ENCODE measurements at regions not wholly inside any gene's neighbourhood (a gene's known extent, or its start where the extent isn't known, plus 50 kb on each side); places are given as distances from the start of the nearest gene placed in this dataset.
A peak's percentile ranks its signal among the peaks of the same experiment; 100 is the strongest.

GRCh38 chr2:105617631-105618350, 126.9 kb upstream of the NCK2 start:
- no peak for DNase-seq

- DNase-seq: no peak
Observed at GRCh38 chr2:105615305-105615704, 129.4 kb upstream of the NCK2 start.

DNA sequence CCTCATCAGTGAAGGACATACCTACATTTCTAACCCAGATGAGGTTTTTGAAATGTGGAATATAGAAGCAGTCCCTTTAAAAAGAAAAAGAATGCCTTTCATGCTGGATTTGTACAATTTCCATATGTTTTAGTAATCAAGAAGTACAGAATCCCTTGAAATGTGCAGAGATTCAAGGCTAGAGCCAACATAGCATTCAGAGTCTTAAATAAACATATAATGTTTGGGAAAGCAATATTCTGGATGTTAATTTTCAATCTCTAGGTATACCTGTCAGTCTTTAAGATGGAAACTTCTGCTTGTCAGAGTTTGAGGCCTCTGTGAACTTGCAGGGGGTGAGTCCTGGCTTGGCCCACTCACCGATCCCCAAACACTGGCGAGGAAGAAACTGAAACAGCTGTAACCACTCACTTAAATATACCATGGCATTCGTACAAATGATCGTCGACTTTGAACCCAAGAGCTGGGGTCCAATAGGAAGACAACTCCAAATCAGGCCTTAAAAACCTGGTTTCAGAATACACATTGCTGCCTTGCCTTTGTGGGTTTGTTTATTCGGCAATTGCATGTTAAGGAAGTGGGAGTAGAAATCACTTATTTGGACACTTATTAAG, 132.8 kb upstream of the NCK2 start:
- no peak for DNase-seq

GRCh38 chr2:105611333-105611637, 133.4 kb upstream of the NCK2 start:
- no peak for DNase-seq

- no peak for DNase-seq
Observed at GRCh38 chr2:105610576-105611332, 134.0 kb upstream of the NCK2 start.

DNA sequence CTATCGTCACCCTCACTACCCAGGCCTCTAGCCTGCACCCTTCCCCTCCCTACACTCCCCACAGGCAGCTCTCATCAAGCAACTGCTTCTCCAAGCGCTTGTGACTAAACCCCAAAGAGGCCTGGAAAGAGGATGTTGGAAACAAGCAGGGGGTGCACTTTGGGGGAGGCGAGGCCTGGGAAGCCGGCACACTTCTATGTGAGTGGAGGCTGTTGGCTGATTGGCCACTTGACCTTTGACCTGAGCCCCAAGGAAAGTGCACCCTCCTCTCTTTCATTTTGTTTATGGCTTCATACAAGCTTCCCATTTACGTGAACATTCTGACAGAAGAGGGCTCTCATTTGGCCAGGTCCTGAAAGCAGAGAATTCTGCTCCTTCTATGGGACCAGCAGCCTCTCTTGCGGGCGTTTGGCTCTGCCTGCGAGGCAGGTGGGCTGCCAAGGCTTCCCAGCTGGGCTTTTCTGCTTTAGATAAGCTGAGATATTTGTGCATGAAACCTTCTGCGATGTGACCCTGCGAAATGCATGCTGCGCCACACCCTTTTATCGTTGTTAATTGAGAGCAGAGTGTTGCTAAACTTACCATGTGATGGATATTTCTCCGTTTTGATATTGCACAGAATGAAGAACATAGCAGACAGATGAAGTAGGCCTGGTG, 134.8 kb upstream of the NCK2 start:
- DNase-seq: no peak

DNA sequence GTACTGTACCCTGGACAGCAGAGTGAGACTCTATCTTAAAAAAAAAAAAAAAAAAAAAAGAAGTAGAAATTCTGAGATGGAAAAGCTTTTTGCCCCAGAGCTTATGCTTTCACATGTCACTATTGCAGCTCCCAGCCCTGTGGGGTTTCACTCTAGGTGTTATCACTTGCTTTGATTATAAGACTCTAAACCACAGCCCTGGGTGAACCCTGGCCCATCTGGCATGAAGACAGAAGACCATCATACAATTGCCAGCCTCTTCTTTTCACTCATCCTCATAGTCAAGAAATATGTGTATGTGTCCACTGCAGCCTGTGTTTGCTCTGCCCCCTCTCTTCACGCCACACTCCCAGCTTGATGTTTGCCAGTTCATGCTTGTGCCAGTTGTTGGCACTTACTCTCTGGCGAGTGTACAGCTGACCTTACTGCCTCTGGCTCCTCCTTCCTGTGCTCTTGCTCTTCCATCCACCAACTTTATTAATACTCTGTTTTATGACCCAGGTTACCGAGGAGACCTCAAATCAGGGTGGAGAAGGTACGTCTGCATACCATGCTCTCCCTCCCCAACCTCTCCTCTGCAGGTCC, 136.7 kb upstream of the NCK2 start:
- no peak for DNase-seq

GRCh38 chr2:105606081-105606480, 138.6 kb upstream of the NCK2 start:
- no peak for DNase-seq

DNA sequence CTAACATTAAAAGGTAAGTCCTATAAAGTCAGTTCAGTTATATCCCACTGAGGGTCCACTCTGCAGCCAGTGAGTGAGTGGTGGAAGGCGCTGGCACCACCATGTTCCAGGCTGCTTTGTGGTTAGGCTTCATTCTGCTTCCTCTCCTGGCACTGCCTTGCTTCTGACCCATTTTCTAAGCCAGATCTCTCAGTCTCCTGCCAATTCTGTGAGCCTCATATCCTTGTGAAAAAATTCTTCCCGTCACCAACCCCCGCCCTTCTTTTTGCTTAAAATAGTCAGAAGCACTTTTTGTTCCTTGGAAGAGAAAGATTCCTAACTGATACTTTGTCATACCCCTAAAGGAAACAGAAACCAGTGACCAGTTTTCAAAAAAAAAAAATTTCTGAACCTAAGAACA, 139.8 kb upstream of the NCK2 start:
- no peak for DNase-seq

GRCh38 chr2:105600949-105601794, 143.5 kb upstream of the NCK2 start:
- DNase-seq: no peak

- DNase-seq: no peak
Observed at GRCh38 chr2:105600602-105600948, 144.1 kb upstream of the NCK2 start.

GRCh38 chr2:105600037-105600442, 144.7 kb upstream of the NCK2 start:
- DNase-seq: no peak

- DNase-seq: no peak
Observed at GRCh38 chr2:105598829-105599698, 145.6 kb upstream of the NCK2 start.

GRCh38 chr2:105597806-105598803, 146.6 kb upstream of the NCK2 start:
- no peak for DNase-seq

GRCh38 chr2:105597011-105597805, 147.5 kb upstream of the NCK2 start:
- no peak for DNase-seq

DNA sequence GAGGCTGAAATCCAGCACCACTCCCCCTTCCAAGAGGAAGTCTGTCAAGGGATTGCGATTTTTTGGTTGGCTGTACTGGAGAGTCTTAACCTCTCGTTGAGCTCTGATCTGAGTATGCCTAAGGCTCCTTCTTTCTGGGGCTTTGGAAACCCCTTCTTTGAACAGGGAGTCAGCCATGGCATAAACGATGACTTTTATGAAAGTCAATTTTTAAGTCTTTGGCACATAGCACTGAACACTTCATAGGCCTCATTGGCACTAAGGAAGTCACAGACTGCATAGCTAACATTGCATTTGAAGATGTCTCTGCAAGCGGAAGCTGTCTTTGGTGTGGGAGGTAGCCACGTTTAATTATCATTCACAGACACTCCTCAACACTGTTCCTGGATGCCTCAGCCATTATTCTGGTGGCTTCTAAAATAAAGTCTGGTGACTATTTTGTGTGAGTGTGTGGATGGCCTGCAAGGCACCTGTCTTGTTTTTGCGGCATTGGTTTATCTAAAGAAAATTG, 148.2 kb upstream of the NCK2 start:
- DNase-seq: no peak

- no peak for DNase-seq
Observed at GRCh38 chr2:105595536-105595935, 149.2 kb upstream of the NCK2 start.

DNA sequence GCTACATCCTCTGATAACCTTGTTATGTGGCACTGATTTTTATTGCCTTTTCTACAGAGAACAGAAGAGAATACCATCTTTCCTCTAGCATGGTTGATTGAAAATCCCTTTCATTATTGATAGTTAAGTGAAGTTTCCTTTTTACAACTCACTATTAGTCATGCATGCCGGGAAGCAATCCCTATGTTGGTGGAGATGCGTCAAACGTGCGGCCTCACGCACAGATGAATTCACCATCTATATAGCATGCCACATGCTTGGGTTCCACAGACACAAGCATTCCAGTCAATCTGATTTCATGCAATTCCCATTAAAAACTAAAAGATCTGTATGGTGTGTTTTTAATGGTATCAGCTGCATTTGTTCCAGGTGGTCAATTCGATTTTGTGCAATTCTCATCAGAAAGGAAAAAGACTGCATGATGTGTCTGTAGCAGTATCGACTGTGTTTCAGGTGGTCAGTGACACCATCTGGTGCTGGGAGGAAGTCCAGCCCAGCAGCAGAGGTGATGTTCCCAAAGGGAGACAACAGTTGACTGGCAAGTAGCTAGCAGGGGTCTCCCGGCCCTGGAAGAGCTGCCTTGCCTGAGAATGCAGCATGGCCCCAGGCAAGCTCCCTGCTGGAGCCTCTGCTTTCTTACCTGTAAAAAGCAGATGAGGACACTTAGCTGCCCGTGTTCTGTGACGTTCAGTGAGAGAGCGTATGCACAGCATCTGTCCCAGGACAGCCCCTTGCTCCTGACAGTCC, 151.3 kb upstream of the NCK2 start:
- DNase-seq: peak; percentile 59

Measured in fibroblast of skin of right biceps (primary cell).